Endothelial cell (in vitro differentiated cells): ENCODE measurements at regions not wholly inside any gene's neighbourhood (a gene's known extent, or its start where the extent isn't known, plus 50 kb on each side); places are given as distances from the start of the nearest gene placed in this dataset.

Source experiments
- DNase-seq: peaks from one replicate; pipeline ENCODE4 v3.0.0; 2021; ENCODE audit warnings: low spot score
- H3K27ac Mint-ChIP-seq: one replicate; pipeline ENCODE4 v1.8.0; 2021; ENCODE audit warnings: mixed read lengths, inconsistent platforms; ENCODE audit not compliant: unreplicated experiment
- H3K27me3 Mint-ChIP-seq: one replicate; pipeline ENCODE4 v1.8.0; 2021; ENCODE audit warnings: mild to moderate bottlenecking, moderate library complexity, mixed read lengths, inconsistent platforms; ENCODE audit not compliant: unreplicated experiment
- H3K36me3 Mint-ChIP-seq: one replicate; pipeline ENCODE4 v1.8.0; 2021; ENCODE audit warnings: mild to moderate bottlenecking, low read depth, mixed read lengths, inconsistent platforms; ENCODE audit not compliant: unreplicated experiment
- H3K4me1 Mint-ChIP-seq: one replicate; pipeline ENCODE4 v1.8.0; 2021; ENCODE audit warnings: mild to moderate bottlenecking, mixed read lengths, inconsistent platforms; ENCODE audit not compliant: unreplicated experiment
- H3K4me3 Mint-ChIP-seq: one replicate; pipeline ENCODE4 v1.8.0; 2021; ENCODE audit warnings: mild to moderate bottlenecking, mixed read lengths, inconsistent platforms; ENCODE audit not compliant: unreplicated experiment
- H3K9me3 Mint-ChIP-seq: one replicate; pipeline ENCODE4 v1.8.0; 2021; ENCODE audit warnings: mixed read lengths, inconsistent platforms; ENCODE audit not compliant: unreplicated experiment
- CTCF ChIP-seq: fragments of 200-600 bp; sonication (generic); IDR thresholded peaks from one replicate; pipeline ENCODE4 v1.5.0; 2021; ENCODE audit warnings: antibody characterized with exemption; ENCODE audit not compliant: unreplicated experiment

- DNase-seq, result no peak
- Mint-ChIP-seq H3K27ac (no peak overlapping the region), H3K36me3 (no peaks in the 10 kb centered on the region), H3K9me3 (no peaks in the 10 kb centered on the region), H3K4me3 (no peak overlapping the region), H3K27me3 (no peaks in the 10 kb centered on the region), H3K4me1 (peaks cover 4% of the 10 kb centered on the region)
- TF ChIP-seq CTCF, result no peak
Observed at GRCh38 chr20:11608736-11609135, 309.0 kb upstream of the BTBD3 start.

GRCh38 chr20:11624704-11625103, 293.0 kb upstream of the BTBD3 start:
- Mint-ChIP-seq H3K9me3 (no peaks in the 10 kb centered on the region), H3K27ac (no peak overlapping the region), H3K4me3 (no peak overlapping the region), H3K4me1 (no peaks in the 10 kb centered on the region), H3K27me3 (no peaks in the 10 kb centered on the region), H3K36me3 (no peaks in the 10 kb centered on the region)
- DNase-seq, result no peak
- no peak for TF ChIP-seq CTCF

GRCh38 chr20:11626551-11626950, 291.1 kb upstream of the BTBD3 start:
- H3K4me1 Mint-ChIP-seq, result no peaks in the 10 kb centered on the region
- no peaks in the 10 kb centered on the region for H3K9me3 Mint-ChIP-seq
- H3K4me3 Mint-ChIP-seq, result no peak overlapping the region
- no peak for TF ChIP-seq CTCF
- H3K27me3 Mint-ChIP-seq, result no peaks in the 10 kb centered on the region
- no peak overlapping the region for H3K27ac Mint-ChIP-seq
- no peaks in the 10 kb centered on the region for H3K36me3 Mint-ChIP-seq
- no peak for DNase-seq

GRCh38 chr20:11642866-11643265, 274.8 kb upstream of the BTBD3 start:
- Mint-ChIP-seq H3K27me3 (no peaks in the 10 kb centered on the region), H3K27ac (no peak overlapping the region), H3K4me1 (no peaks in the 10 kb centered on the region), H3K4me3 (no peak overlapping the region), H3K9me3 (no peaks in the 10 kb centered on the region), H3K36me3 (no peaks in the 10 kb centered on the region)
- DNase-seq, result no peak
- no peak for TF ChIP-seq CTCF

- Mint-ChIP-seq H3K27ac (no peak overlapping the region), H3K9me3 (no peaks in the 10 kb centered on the region), H3K36me3 (no peaks in the 10 kb centered on the region), H3K4me3 (no peak overlapping the region), H3K4me1 (no peaks in the 10 kb centered on the region), H3K27me3 (no peaks in the 10 kb centered on the region)
- no peak for DNase-seq
- TF ChIP-seq CTCF, result no peak
Observed at GRCh38 chr20:11646359-11646758, 271.3 kb upstream of the BTBD3 start.
